GM21528 (cell line): ENCODE measurements at regions not wholly inside any gene's neighbourhood (a gene's known extent, or its start where the extent isn't known, plus 50 kb on each side); places are given as distances from the start of the nearest gene placed in this dataset.

Experiments used
- ATAC-seq: cut with Tn5 transposase; IDR thresholded peaks from one replicate; pipeline ENCODE4 v1.9.1; 2021; ENCODE audit warnings: mild to moderate bottlenecking, moderate library complexity; ENCODE audit not compliant: unreplicated experiment, low FRiP score

DNA sequence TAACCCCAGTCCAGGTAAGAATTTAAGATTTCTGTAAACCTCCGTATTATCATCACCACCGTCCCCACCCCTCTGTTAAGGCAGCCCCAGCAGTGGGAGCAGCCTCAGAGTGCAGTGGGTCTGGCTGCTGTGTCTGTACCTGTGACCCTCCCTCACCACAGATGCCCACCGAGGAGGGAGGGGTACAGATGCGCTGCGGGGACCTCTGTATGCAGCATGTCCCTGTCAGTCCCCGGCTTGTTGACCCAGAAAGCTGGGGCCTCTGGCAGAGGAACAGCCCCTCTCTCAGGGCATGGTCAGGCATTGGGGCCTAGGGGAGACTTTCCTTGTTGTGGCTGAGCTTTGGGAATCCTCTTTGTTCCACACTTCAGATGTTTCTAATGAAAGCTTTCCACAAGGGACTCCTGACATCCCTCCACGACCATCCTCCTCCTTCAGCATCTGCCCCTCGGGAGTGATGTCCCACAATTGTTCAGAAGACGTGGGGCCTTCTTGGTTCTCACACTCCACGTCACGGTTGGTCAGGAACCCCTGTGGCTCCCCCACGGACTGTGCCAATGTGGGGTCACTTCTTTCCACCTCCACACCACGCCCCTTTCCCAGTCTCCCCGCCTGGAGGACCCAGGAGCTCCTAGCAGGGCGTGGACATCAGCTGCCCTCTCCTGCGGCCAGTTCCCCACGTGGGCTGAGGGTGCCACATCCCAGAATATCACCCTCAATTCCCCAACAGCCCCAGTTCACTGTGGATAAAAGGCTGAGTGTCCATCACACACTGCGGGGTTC is 384.2 kb upstream of the MYT1L start:
- no peak for ATAC-seq

DNA sequence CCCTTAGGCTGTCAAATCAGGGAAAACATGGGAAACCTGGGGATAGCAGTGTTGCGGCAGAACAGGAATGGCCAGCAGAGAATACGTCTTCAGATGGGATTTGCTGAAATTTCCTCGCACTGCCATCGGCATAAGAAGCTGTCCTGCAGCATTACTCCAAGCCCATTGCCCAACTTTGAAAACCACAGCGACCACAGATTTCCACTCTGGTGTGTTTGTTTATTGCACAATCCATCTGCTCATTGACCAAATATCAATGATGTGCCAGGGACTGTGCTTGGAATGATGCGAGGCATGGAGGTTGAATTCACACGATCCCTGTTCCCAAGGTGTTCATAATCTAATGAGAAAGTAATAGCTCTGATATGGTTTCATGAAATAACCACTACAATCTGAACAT is 383.3 kb upstream of the MYT1L start:
- ATAC-seq: no peak

- ATAC-seq: no peak
Measured at GRCh38 chr2:2709431-2709770, 378.3 kb upstream of the MYT1L start.

GRCh38 chr2:2708575-2709430 is 377.7 kb upstream of the MYT1L start:
- no peak for ATAC-seq

- no peak for ATAC-seq
Measured at GRCh38 chr2:2707206-2707991, 376.3 kb upstream of the MYT1L start.

- no peak for ATAC-seq
Measured at GRCh38 chr2:2706306-2706705, 375.2 kb upstream of the MYT1L start.

DNA sequence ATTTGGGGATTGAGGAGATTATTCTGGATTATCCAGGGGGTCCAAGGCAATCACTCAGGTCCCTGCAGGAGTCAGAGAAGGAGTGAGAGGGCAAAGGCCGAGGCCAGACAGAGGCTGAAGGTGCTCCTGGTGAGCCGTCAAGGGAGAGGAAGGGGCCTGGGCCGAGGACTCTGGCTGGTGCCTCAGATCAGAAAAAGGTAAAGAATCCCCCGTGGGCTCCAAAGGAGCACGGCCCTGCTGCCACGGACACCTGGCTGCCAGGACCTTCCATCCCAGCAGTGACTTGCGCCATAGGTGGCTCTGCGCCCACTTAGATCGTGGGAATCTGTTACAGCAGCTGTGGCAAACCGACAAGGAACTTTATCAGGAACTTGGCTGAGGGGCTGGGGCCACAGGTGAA is 374.8 kb upstream of the MYT1L start:
- ATAC-seq: no peak

GRCh38 chr2:2704428-2705090 is 373.5 kb upstream of the MYT1L start:
- no peak for ATAC-seq

DNA sequence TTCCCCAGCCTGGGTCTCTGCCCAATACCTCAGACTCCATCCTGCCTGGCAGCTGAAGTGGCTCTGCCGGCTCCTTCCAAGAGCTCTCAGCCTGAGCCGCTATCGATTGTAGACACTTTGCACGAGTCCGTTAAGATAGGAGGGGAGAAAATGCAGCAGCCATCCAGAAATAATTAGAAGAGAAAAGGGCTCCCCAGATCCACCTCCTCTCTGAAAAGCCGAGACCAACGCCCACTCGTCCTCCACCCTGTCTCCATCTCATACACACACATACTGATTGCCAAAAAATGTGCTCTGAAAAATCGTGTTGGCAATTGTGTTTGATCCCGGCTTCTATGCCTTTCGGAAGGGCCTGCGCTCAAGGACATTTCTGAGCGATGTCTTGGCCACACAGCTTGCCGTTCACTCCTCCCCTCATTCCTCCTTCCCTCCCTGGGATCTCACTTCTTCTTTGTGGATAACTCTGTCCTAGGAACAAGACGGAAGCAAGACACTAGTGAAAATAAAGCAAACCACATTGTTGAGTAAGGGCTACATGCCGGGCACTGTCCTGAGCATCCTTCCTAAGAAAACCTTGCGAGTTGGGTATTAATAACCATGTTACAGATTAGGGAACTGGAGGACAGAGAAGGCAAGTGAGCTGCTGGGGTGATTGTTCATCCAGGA is 372.8 kb upstream of the MYT1L start:
- no peak for ATAC-seq

- ATAC-seq: no peak
Measured at GRCh38 chr2:2703172-2703571, 372.1 kb upstream of the MYT1L start.

- ATAC-seq: no peak
Measured at GRCh38 chr2:2702385-2702784, 371.3 kb upstream of the MYT1L start.

DNA sequence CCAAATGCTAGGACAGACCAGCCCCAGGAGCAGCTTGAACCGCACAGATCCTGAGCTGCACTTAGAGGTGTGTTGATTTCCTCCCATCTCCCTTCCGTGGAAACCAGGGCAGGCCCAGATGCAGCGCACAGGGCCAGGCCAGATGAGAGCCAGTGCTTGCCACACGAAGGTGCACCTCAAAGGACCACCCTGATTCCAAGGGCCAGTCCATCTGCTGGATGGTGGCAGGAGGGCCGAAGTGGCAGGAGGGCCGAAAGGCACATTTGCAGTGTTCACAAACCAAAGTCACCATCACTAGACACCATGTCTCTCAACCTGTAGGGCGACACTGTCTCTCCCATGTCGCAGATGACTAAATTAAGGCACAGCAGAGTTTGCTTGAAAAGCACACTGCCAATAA is 370.7 kb upstream of the MYT1L start:
- ATAC-seq: no peak

DNA sequence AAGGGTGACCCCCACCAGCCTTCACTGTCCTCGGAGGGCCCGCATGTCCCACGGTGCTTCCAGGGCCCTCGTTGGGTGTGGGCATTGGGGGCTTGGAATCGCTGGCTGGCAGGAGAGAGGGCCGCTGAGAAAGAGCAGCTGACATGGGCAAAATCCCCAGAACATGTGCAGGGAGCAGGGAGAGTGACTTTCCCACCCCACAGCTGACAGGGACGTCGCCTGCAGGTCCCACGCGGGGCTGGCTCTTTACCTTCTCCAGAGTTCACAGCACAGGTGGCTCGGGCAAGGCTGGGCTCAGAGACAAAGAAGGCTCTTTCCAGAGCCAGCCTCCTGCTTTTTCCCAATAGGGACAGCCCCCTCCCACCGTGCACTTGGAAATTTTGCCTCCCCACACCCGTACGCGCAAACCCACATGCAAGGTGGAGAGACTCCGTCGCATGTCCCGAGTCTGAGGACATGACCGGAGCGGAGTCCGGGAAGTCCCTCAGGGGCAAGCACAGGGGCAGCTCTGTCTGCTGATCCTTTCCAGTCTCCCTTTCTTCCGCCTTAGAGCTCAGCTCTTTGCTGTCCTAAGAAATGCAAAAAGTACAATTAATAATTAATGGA is 370.2 kb upstream of the MYT1L start:
- ATAC-seq: no peak

DNA sequence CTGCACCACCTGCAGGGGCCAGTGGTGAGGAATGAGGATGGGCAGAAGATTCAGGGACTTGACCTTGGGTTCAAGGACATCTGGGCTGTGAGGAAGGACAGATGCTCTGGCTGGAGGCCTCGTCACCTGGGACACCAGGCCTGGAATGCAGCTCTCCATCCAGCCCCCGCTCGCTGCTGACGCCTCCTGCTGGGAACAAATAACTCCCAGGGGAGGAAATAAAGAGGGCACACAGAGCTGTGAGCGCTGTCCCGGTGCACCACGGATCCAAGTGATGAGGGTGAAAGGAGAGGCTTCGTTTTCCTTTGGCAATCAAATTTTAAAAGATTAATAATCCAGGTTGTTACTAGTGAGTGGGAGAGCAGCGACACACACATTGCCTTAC is 368.0 kb upstream of the MYT1L start:
- no peak for ATAC-seq

GRCh38 chr2:2698182-2699120 is 367.4 kb upstream of the MYT1L start:
- no peak for ATAC-seq

GRCh38 chr2:2696733-2697455 is 365.8 kb upstream of the MYT1L start:
- no peak for ATAC-seq

GRCh38 chr2:2696325-2696724 is 365.2 kb upstream of the MYT1L start:
- no peak for ATAC-seq

- ATAC-seq: no peak
Measured at GRCh38 chr2:2694746-2695145, 363.7 kb upstream of the MYT1L start.
